Liver (tissue), 8 donors: ENCODE measurements at regions not wholly inside any gene's neighbourhood (a gene's known extent, or its start where the extent isn't known, plus 50 kb on each side); places are given as distances from the start of the nearest gene placed in this dataset.

Experiments used
- DNase-seq: peaks from one replicate; pipeline ENCODE4 v3.0.0-alpha.2; 2017; ENCODE audit warnings: low spot score
- H3K27ac ChIP-seq, 2 donors: one replicate each; pipeline ENCODE4 v1.7.0; 2013; ENCODE audit warnings: inconsistent platforms in 2 of 2, low read length in 2 of 2, control low read depth in 1 of 2, low read depth in 1 of 2, mild to moderate bottlenecking in 1 of 2
- H3K27me3 ChIP-seq, 4 donors: one replicate each; pipeline versions ENCODE4 v1.6.1 to v1.7.0; 2013; ENCODE audit warnings: low read length in 3 of 4, inconsistent platforms in 1 of 4, mild to moderate bottlenecking in 1 of 4, moderate library complexity in 1 of 4; ENCODE audit not compliant: control insufficient read depth in 4 of 4, insufficient read depth in 4 of 4
- H3K36me3 ChIP-seq, 4 donors: one replicate each; pipeline versions ENCODE4 v1.6.1 to v1.7.0; 2013; ENCODE audit warnings: low read length in 3 of 4, mild to moderate bottlenecking in 3 of 4, low read depth in 1 of 4, moderate library complexity in 1 of 4; ENCODE audit not compliant: control insufficient read depth in 4 of 4, insufficient read depth in 3 of 4
- H3K4me1 ChIP-seq, 4 donors: one replicate each; pipeline versions ENCODE4 v1.6.1 to v1.7.0; 2013; ENCODE audit warnings: low read length in 3 of 4, mild to moderate bottlenecking in 3 of 4, moderate library complexity in 1 of 4; ENCODE audit not compliant: control insufficient read depth in 4 of 4, insufficient read depth in 4 of 4
- H3K4me3 ChIP-seq, 3 donors: one replicate each; pipeline versions ENCODE4 v1.6.1 to v1.7.0; 2013; ENCODE audit warnings: low read length in 3 of 3, control low read depth in 1 of 3, low read depth in 1 of 3, mild to moderate bottlenecking in 1 of 3
- H3K9ac ChIP-seq, 2 donors: one replicate each; pipeline ENCODE4 v1.7.0; 2013; ENCODE audit warnings: low read length in 2 of 2, mild to moderate bottlenecking in 2 of 2, moderate library complexity in 2 of 2, control low read depth in 1 of 2, low read depth in 1 of 2
- H3K9me3 ChIP-seq, 4 donors: one replicate each; pipeline versions ENCODE4 v1.6.1 to v1.7.0; 2013; ENCODE audit warnings: low read length in 3 of 4; ENCODE audit not compliant: control insufficient read depth in 4 of 4
- EGR1 ChIP-seq, 2 donors: IDR thresholded peaks; 2 replicates each; pipeline ENCODE4 v1.6.1; 2016 to 2018; ENCODE audit warnings: antibody characterized with exemption in 2 of 2, low read depth in 2 of 2
- FOXA1 ChIP-seq: IDR thresholded peaks from 2 replicates; pipeline ENCODE4 v1.6.1; 2016; ENCODE audit warnings: antibody characterized with exemption
- FOXA2 ChIP-seq: IDR thresholded peaks from 2 replicates; pipeline ENCODE4 v1.6.1; 2016; ENCODE audit warnings: antibody characterized with exemption
- GABPA ChIP-seq, 2 donors: IDR thresholded peaks in 1 of 2; conservative IDR thresholded peaks in 1 of 2; 2 replicates each; pipeline ENCODE4 v1.6.1; 2016; ENCODE audit warnings: antibody characterized with exemption in 2 of 2, mild to moderate bottlenecking in 1 of 2, moderate library complexity in 1 of 2
- HNF4A ChIP-seq, 2 donors: conservative IDR thresholded peaks; 2 replicates each; pipeline ENCODE4 v1.6.1; 2016; ENCODE audit warnings: antibody characterized with exemption in 2 of 2, mild to moderate bottlenecking in 2 of 2
- JUND ChIP-seq, 2 donors: IDR thresholded peaks; 2 replicates each; pipeline ENCODE4 v1.6.1; 2016; ENCODE audit warnings: antibody characterized with exemption in 2 of 2
- NR2F2 ChIP-seq: IDR thresholded peaks from 2 replicates; pipeline ENCODE4 v1.6.1; 2016; ENCODE audit warnings: antibody characterized with exemption
- RAD21 ChIP-seq, 2 donors: IDR thresholded peaks; 2 replicates each; pipeline ENCODE4 v1.6.1; 2016; ENCODE audit warnings: antibody characterized with exemption in 2 of 2, mild to moderate bottlenecking in 2 of 2
- RXRA ChIP-seq, 2 donors: IDR thresholded peaks; 2 replicates each; pipeline ENCODE4 v1.6.1; 2017 to 2018; ENCODE audit warnings: antibody characterized with exemption in 2 of 2, mild to moderate bottlenecking in 1 of 2
- SP1 ChIP-seq: IDR thresholded peaks from 2 replicates; pipeline ENCODE4 v1.6.1; 2018; ENCODE audit warnings: antibody characterized with exemption, mild to moderate bottlenecking
- TAF1 ChIP-seq: conservative IDR thresholded peaks from 2 replicates; pipeline ENCODE4 v1.6.1; 2016; ENCODE audit warnings: antibody characterized with exemption, mild to moderate bottlenecking
- YY1 ChIP-seq: IDR thresholded peaks from 2 replicates; pipeline ENCODE4 v1.6.1; 2016; ENCODE audit warnings: antibody characterized with exemption, mild to moderate bottlenecking
- WGBS: extraction: QIAGEN DNeasy Blood & Tissue Kit; methylation state at CpG from one replicate; pipeline ENCODE4 v1.1.7; 2013; 5-methylcytosine and 5-hydroxymethylcytosine counted together
- TF ChIP-seq, protein P1 (sequence below): fragments of 150-350 bp; IDR thresholded peaks from 2 replicates; pipeline ENCODE4 v1.5.1; 2017; ENCODE audit warnings: improper control_type of control experiment, low read depth, low read length; ENCODE audit not compliant: missing input control
- TF ChIP-seq, protein P2 (sequence below): IDR thresholded peaks from 2 replicates; pipeline ENCODE4 v1.6.1; 2016; ENCODE audit warnings: antibody characterized with exemption
- TF ChIP-seq, protein P3 (sequence below): IDR thresholded peaks from 2 replicates; pipeline ENCODE4 v1.6.1; 2016; ENCODE audit warnings: antibody characterized with exemption
- TF ChIP-seq, protein P4 (sequence below): IDR thresholded peaks from 2 replicates; pipeline ENCODE4 v1.6.1; 2016; ENCODE audit warnings: antibody characterized with exemption, mild to moderate bottlenecking
- donor health status: healthy.
- donor health status: healthy.
- donor health status: healthy.
- donor health status: healthy.
- donor health status: healthy.

DNA sequence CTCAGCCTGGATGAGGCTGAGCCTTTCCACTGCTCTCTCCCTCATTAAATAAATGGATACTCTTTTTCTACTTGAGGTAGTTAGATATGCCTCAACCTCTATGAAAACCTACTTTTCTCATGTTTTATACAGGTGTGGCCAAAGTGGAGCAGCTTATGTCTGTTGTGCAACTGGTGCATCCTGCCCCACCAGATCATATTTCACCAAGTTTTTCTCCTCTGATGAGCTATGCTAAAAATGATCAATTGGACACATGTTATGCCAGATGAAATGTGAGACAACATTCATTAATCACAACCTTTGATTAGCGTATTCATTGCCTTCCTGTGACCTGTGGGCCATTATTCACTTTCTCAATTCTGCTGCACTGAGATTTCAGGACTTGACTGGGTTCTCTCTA lies 106.9 kb upstream of the NEDD9 start:
- TF ChIP-seq, protein P1, sequence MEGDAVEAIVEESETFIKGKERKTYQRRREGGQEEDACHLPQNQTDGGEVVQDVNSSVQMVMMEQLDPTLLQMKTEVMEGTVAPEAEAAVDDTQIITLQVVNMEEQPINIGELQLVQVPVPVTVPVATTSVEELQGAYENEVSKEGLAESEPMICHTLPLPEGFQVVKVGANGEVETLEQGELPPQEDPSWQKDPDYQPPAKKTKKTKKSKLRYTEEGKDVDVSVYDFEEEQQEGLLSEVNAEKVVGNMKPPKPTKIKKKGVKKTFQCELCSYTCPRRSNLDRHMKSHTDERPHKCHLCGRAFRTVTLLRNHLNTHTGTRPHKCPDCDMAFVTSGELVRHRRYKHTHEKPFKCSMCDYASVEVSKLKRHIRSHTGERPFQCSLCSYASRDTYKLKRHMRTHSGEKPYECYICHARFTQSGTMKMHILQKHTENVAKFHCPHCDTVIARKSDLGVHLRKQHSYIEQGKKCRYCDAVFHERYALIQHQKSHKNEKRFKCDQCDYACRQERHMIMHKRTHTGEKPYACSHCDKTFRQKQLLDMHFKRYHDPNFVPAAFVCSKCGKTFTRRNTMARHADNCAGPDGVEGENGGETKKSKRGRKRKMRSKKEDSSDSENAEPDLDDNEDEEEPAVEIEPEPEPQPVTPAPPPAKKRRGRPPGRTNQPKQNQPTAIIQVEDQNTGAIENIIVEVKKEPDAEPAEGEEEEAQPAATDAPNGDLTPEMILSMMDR, result no peak
- TF ChIP-seq, protein P2, sequence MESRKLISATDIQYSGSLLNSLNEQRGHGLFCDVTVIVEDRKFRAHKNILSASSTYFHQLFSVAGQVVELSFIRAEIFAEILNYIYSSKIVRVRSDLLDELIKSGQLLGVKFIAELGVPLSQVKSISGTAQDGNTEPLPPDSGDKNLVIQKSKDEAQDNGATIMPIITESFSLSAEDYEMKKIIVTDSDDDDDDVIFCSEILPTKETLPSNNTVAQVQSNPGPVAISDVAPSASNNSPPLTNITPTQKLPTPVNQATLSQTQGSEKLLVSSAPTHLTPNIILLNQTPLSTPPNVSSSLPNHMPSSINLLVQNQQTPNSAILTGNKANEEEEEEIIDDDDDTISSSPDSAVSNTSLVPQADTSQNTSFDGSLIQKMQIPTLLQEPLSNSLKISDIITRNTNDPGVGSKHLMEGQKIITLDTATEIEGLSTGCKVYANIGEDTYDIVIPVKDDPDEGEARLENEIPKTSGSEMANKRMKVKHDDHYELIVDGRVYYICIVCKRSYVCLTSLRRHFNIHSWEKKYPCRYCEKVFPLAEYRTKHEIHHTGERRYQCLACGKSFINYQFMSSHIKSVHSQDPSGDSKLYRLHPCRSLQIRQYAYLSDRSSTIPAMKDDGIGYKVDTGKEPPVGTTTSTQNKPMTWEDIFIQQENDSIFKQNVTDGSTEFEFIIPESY, result no peak
- TF ChIP-seq, protein P3, sequence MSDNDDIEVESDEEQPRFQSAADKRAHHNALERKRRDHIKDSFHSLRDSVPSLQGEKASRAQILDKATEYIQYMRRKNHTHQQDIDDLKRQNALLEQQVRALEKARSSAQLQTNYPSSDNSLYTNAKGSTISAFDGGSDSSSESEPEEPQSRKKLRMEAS, result no peak
- no peak for TF ChIP-seq TAF1
- TF ChIP-seq RAD21 (IDR thresholded peaks at IDR 0.05), result no peak
- no peak for TF ChIP-seq NR2F2
- no peak for TF ChIP-seq JUND (IDR thresholded peaks at IDR 0.05)
- TF ChIP-seq FOXA1, result no peak
- TF ChIP-seq FOXA2, result no peak
- TF ChIP-seq GABPA (IDR thresholded peaks at IDR 0.05 in 1 of 2, conservative IDR thresholded peaks at IDR 0.05 in 1 of 2), result no peak
- TF ChIP-seq EGR1 (IDR thresholded peaks at IDR 0.05; ENCODE audit: low read depth in 2 of 2), result no peak
- TF ChIP-seq HNF4A (conservative IDR thresholded peaks at IDR 0.05), result no peak
- TF ChIP-seq, protein P4, sequence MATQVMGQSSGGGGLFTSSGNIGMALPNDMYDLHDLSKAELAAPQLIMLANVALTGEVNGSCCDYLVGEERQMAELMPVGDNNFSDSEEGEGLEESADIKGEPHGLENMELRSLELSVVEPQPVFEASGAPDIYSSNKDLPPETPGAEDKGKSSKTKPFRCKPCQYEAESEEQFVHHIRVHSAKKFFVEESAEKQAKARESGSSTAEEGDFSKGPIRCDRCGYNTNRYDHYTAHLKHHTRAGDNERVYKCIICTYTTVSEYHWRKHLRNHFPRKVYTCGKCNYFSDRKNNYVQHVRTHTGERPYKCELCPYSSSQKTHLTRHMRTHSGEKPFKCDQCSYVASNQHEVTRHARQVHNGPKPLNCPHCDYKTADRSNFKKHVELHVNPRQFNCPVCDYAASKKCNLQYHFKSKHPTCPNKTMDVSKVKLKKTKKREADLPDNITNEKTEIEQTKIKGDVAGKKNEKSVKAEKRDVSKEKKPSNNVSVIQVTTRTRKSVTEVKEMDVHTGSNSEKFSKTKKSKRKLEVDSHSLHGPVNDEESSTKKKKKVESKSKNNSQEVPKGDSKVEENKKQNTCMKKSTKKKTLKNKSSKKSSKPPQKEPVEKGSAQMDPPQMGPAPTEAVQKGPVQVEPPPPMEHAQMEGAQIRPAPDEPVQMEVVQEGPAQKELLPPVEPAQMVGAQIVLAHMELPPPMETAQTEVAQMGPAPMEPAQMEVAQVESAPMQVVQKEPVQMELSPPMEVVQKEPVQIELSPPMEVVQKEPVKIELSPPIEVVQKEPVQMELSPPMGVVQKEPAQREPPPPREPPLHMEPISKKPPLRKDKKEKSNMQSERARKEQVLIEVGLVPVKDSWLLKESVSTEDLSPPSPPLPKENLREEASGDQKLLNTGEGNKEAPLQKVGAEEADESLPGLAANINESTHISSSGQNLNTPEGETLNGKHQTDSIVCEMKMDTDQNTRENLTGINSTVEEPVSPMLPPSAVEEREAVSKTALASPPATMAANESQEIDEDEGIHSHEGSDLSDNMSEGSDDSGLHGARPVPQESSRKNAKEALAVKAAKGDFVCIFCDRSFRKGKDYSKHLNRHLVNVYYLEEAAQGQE, result no peak
- no peak for TF ChIP-seq RXRA (IDR thresholded peaks at IDR 0.05)

DNA sequence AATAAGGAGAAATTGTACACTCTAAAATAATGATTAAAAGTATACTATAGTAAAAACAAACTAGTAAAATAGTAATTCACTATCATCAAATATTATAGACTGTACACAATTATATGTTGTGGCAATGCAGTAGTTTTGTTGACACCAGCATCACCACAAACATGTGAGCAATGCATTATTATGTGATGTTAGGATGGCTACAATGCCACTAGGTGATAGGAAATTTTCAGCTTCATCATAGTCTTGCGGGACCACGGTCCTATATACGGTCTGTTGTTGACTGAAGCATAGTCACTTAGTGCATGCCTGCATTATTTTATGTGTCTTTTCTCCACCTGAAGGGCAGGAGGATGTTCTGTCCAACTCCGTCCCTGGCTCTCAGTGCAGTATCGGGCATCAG lies 104.8 kb upstream of the NEDD9 start:
- no peaks in the 10 kb centered on the region for H3K36me3 ChIP-seq
- TF ChIP-seq SP1, result no peak
- TF ChIP-seq, protein P3, result no peak
- no peak for TF ChIP-seq GABPA (IDR thresholded peaks at IDR 0.05 in 1 of 2, conservative IDR thresholded peaks at IDR 0.05 in 1 of 2)
- TF ChIP-seq, protein P4, result no peak
- TF ChIP-seq TAF1, result no peak
- no peak for TF ChIP-seq FOXA2
- TF ChIP-seq, protein P1, result no peak
- no peak for TF ChIP-seq YY1
- TF ChIP-seq RXRA (IDR thresholded peaks at IDR 0.05), result no peak
- WGBS, result 96% methylated on average over 5 of the region's 5 CpGs
- no peaks in the 10 kb centered on the region for H3K4me1 ChIP-seq
- no peaks in the 10 kb centered on the region for H3K27me3 ChIP-seq
- H3K9ac ChIP-seq, result no peak overlapping the region
- DNase-seq, result no peak
- H3K9me3 ChIP-seq, result no peaks in the 10 kb centered on the region
- no peak overlapping the region for H3K4me3 ChIP-seq
- no peak overlapping the region for H3K27ac ChIP-seq

More for the DNA sequence above, 106.9 kb upstream of the NEDD9 start:
- H3K9me3 ChIP-seq, result no peaks in the 10 kb centered on the region
- H3K4me3 ChIP-seq, result no peak overlapping the region
- no peak overlapping the region for H3K27ac ChIP-seq
- WGBS, result 100% methylated on average over 1 of the region's 1 CpG
- H3K4me1 ChIP-seq, result no peaks in the 10 kb centered on the region
- H3K36me3 ChIP-seq, result no peaks in the 10 kb centered on the region
- no peak for DNase-seq
- no peaks in the 10 kb centered on the region for H3K27me3 ChIP-seq
- no peak overlapping the region for H3K9ac ChIP-seq
